GM18861 (cell line): ENCODE measurements at regions not wholly inside any gene's neighbourhood (a gene's known extent, or its start where the extent isn't known, plus 50 kb on each side); places are given as distances from the start of the nearest gene placed in this dataset.
"Not testable (repeated sequence)": the region's sequence is repeated elsewhere in the genome, so short reads cannot be mapped to it uniquely, and the experiment has no call there.

Experiments
- ATAC-seq: cut with Tn5 transposase; IDR thresholded peaks from one replicate; pipeline ENCODE4 v1.9.1; 2021; ENCODE audit not compliant: unreplicated experiment

DNA sequence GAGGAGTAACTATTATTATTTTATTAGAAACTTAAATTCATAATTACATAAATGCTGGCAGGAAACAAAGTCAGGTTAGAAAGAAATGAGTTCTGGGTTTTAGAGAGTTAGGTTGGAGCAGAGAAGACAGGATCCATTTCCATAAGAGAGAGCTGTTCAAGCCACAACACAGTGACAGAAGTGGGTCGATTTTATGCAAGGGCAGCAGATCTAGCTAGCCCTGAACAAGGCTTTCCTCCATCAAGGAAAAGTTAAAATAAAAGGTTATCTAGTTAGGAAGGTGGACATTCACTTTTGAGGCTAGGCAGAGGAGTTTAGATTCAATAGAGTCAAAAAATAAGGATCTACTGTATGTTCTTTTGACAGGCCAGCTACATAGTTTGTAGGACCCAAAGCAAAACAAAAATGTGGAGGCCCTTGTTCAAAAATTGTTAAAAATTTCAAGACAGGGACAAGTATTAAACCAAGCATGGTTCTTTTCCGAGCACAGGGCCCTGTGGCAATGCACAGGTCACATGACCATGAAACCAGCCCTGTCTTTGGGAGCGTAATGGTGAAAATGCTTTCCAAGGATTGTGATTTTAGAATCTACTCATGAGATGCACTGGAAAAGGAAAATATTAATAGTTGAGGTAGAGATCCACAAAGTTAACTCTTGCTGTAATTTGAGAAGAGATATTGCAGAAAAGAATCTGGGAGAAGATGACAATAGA lies 91.2 kb upstream of the CREB1 start:
- ATAC-seq, result no peak

DNA sequence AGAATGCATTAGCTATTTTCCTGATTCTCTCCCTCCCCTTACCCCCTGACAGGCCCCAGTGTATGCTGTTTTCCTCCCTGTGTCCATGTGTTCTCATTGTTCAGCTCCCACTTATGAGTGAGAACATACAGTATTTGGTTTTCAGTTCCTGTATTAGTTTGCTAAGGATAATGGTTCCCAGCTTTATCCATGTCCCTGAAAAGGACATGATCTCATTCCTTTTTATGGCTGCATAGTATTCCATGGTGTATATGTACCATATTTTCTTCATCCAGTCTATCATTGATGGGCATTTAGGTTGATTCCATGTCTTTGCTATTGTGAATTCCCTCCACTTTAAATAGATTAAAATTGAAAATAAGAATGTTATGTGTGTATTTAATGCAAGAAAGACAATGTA lies 89.9 kb upstream of the CREB1 start:
- ATAC-seq, result not testable (repeated sequence)

DNA sequence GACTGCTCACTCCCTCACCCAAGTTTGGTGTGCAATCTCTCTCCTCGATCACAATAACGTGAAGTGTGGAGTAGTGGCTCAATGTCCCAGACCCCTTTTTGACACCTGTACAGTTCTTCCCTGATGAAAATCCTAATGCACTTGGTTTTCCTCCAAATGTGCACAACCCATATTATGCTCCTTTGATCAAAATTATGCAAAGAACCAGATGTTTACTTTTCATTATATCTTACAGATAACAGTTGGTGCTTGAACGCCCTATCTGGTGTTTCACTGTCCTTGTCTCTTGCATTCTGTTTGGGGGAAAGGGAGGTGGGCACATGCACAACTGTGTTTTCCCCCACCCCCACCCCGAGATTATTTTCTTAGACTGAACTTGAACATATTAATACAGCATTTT lies 85.0 kb upstream of the CREB1 start:
- no peak for ATAC-seq

DNA sequence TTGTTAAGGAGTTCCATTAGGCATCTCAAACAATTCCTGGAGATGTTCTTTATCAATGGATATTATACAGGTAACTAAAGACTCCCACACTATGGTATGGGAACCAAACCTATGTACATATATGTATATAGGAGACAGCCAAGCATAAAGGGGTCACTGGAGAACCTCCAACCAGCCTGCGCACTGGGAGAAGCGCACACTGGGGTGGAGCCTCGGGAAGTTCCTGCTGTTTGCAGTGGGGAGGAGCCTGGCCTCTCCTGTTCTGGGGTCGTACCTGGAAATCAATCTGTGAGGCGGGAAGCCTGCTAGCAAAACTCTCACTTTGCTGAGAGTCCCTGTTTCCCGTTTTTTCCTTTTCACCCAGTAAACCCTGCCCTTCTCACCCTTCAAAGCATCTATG lies 83.1 kb upstream of the CREB1 start:
- ATAC-seq, result no peak

DNA sequence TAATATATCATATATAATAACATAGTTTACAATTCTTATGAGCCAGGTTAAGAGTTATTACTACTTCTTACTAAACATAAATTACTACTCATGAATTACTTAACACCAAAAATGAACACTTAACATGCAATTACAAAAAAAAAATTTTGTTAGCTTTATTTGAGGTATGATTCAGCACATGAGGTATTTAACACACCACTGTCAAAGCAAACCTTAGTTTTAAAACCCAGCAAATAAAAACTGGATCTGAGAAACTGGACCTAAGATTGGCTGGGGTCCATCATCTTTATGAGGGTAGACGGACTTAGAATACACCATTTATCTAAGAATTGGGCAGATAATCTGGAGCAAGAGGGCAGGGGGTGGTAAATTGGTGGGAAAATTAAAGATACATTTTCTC lies 81.8 kb upstream of the CREB1 start:
- ATAC-seq, result no peak

DNA sequence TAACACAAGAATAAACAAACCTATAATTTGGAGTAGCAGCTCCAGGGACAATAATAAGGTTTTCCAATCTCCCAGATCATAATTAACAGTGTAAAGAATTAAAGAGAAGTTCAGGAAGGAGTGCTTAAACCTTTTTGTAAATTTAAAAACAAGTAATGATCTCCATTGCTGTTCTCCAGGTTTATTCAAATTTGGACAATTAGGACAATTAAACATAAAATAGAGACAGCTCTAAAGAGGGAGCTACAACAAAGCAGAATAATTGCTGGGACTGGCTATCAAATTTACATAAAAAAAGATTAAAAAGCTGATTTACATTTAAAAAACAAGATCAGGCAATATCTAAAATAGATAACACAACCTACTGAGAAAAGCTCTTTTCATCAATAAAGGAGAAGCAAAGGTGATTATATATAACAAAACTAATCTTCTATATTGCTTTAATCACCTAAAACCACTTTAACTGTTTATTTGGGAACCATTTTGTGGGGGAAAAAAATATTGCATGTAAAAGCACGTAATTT lies 80.1 kb upstream of the CREB1 start:
- no peak for ATAC-seq

DNA sequence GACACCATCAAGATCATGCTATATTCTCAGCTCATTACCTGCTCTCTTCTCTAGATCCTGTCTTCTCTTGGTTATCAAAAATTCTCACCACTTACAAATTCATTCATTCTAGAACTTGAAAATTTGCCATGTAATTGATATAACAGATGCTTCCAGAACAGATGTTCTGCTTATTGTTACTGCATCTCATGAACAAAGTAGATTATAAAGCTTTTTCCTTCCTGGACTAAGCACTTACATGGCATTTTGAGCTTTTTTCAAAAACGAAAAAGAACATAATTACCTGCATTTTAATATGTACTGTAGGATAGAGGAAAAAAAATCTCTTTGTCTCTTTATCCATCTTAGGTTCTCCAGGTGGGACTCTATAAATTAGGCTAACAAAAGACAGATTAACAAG lies 79.6 kb upstream of the CREB1 start:
- no peak for ATAC-seq

DNA sequence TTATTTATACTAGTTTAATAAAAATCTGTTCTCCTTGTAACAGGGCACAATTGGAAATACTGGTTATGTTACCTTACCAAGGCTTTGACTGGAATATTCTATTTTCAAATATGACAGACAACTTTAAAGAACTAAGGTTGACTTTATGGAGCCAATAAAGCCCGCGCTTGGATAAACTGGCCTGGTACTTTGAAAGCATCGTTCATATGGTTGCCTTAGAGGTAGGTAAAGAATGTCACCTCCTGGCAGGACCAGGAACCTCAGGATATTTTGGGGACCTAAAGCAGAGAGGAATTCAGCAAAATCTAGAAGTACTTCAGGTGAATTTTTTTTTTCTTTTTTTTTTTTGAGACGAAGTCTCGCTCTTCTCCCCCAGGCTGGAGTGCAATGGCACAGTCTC lies 71.2 kb upstream of the CREB1 start:
- no peak for ATAC-seq

DNA sequence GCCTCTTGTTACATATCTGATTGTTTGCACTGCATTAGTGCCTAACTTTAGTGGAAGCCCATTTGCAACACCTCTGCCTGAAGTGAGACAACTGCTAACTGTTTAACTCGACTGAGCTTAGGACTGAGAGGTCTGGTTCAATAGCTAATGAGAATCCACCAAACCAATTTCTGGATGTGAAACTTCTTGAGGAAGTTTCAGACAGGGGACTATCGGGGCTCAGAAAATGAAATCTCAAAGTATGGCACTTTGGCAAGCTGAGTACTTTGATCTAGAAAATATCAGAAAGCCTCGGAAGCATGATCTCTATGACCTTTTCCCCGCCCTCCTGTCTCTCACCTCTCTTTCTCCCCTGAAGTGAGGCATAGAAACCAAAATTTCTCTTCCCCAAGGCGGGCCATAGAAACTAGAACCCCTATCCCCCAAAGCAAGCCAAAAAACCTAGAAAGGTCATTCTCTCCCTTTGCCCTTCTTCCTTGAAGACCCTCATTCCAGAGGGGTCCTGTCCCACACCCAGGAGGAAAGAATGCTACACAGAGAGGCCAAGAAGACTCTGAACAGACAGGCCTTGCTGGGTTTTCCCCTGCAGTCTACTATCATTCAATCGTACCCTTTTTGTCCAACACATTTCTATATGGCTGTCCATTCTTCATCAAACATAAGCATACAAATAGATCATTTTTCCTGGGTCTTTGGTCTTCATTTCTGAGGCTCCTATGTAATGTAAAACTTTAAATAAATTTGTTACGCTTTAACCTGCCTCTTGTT lies 69.6 kb upstream of the CREB1 start:
- ATAC-seq, result peak; percentile 62

DNA sequence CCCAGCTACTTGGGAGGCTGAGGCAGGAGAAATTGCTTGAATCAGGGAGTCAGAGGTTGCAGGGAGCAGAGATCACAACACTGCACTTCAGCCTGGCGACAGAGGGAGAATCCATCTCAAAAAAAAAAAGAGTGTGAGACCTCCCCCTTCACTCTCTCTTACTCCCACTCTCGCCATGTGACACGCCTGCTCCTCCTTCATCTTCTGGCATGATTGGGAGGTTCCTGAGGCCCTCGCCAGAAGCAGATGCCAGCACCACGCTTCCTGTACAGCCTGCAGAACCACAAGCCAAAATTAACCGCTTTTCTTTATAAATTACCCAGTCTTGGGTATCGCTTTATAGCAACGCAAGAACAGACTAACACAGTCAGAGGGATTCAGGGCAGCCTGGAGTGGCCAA lies 66.3 kb upstream of the CREB1 start:
- no peak for ATAC-seq

DNA sequence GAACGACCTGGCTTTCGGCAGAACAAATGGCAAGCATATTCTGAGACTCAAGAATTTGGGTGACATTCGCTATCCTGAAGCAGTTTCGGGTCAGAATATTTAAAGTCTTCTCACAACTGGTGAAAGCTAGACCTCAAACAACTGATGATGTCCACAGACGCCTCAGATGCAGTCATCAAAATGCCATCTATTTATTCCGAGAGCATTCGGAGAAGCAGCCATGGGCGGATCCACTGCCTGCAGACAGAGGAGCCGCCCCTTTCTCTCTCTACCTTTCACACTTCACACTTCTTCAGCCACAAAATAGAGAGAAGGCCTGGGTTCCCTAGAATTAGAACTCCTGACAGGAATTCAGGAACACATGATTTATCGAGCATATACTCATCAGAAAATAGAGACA lies 65.8 kb upstream of the CREB1 start:
- ATAC-seq, result no peak

DNA sequence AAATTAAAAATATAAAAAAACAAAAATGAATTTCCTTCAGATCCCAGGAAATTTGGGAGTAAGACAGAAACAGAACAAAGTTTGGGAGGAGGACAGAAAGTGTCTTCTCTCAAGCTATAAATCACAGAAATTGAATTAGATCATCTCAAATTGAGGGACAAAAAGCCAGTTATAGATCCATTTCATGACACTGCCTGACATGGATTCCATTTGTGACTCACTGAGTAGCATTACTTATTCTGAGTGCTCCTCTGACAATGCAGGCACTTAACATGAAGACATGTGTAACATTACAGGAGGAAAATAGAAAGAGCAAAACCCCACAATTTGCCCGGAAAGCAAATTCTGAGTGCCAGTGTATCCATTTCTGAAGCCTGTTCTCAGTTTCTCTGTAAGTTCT lies 63.9 kb upstream of the CREB1 start:
- ATAC-seq, result no peak

DNA sequence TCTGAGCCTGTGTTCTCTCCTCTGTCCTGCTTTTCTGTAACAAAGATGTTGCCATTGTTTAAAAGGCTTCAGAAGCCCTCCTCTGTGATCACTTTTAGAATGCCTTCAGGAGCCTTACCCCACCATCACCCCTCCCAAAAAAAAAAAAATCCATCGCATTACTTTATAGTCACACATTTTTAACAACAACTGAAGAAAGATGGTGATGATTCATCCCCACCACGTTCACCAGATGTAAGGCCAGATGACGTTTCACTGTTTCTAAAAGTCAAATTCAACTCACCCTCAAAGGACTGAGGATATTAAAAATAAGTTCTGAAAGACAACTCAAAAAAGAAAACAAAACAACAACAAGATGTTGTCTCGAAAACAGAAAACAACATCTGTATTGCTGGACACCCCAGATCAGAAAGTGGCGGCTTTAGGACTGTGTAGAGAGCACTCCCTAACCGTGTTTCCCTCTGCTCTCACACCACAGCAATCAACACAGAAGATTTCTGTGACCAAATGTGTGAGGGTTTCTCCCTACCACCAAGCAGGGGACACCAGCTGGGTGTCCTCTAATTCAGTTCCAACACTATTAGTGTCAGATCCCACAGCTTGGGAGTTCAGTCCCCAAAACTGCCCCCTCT lies 61.9 kb upstream of the CREB1 start:
- ATAC-seq, result no peak

DNA sequence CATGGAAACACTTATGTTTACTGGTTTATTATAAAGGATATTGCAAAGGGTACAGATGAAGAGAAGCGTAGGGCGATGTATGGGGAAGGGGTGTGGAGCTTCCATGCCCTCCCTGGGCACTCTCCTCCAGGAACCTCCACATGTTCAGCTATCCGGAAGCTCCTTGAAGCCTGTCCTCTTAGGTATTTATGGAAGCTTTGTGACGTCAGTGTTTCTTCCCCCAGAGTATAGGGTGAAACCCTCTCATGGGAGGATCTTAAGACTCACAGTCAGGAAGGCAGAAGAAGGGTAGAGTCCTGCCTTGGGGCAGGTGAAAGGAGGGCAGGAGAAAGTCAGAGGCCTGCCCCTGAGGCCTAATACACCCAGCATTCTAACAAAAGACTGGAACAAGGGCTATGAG lies 61.3 kb upstream of the CREB1 start:
- no peak for ATAC-seq

DNA sequence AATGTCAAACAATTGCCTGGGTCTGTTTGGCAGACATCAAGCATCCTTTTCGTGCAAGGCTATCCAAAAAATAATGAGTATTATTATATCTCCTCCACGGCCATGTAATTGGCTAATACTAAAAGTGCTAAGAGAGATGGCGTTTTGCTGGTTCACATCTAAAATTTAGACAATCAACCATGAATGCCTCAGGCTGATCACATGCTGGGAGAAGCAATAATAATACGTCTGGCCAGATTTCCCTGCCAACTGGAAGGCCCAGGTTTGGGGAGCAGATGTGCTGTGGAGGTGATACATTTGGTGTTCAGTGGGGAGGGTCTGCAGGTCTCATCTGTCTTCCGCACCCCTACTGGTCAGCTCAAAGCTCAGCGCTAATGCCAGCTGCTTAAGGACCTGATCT lies 60.3 kb upstream of the CREB1 start:
- no peak for ATAC-seq

DNA sequence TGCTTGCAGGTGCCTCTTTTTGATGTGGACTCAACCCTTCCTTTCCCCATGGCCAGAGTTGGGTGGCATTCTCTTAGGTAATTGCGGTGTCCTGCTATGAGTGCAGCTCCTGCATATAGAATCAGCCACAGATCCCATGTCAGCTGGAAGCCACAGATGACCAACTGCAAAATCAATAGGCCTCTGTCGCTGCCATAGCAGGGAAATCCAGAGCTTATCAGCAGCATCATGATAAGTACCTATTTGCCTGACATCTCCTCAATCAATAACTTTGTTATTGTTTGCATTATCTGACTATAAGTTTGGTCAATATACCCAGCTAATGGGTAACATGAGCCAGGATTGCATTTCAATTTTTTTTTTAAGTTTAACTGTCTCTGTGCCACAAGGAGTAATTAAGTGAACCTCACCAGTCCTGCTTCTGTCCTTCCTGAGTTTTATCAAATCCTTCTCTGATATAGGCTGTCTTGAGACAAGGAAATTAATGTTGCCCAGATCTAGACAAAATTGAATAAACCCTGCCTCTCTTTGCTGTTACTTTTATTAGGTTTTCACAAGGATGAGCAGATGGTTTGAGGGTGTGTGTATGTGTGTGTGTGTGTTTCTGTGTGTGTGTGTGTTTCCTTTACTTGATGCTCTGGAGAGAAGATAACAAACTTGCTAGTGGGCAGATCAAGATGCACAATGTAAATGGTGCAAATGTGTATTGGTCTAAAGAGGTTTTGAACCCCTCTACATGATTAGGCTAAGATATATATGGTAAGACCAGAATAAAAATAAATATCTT lies 59.6 kb upstream of the CREB1 start:
- ATAC-seq, result no peak

DNA sequence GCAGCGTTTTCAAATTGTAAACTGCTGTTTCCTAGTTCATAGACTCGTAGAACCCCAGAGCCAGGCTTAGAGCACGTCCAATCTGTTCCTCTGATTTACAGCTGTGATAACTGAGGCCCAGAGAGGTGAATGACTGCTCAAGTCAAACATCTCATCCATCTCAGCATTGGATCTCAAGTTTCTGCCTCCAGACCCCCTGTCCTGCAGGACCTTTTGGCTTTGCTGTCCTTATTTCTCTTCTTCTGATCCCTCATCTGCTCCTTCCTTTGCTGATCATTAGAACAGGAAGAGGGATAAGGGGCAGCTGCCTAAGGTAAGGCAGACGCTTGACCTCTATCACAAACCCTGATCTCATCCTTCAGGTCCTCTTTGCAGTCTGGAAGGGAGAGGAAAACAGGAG lies 58.5 kb upstream of the CREB1 start:
- ATAC-seq, result no peak

DNA sequence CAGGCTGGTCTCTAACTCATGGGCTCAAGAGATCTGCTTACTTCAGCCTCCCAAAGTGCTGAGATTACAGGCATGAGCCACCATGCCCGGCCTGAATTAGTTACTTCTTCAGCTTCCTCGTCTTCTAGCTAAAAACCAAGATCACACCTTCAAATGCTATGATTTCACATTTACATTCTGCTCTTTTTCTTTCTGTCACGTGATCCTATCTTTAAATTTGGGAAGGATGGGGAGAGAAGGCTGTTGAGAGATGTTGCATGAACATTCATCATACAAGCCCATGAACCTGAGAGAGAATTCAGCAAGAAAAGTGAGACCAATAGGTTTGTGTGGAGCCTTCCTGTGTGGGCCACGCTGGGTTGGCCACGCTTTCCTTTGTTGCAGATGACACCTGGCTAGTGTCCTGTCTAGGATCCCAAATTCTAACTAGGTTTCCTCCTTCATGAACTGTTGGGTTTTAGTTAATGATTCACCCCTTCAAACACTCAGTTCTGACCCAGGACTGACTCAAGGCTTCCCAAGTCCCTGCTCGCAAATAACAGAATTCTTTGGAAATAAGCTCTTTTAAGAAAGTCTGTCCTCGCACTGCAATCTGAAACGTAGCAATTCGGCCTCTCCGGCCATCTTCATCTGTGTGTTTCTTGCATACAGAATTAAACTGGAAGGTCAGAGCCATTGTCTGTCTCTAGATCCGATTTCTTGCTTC lies 57.3 kb upstream of the CREB1 start:
- ATAC-seq, result no peak

DNA sequence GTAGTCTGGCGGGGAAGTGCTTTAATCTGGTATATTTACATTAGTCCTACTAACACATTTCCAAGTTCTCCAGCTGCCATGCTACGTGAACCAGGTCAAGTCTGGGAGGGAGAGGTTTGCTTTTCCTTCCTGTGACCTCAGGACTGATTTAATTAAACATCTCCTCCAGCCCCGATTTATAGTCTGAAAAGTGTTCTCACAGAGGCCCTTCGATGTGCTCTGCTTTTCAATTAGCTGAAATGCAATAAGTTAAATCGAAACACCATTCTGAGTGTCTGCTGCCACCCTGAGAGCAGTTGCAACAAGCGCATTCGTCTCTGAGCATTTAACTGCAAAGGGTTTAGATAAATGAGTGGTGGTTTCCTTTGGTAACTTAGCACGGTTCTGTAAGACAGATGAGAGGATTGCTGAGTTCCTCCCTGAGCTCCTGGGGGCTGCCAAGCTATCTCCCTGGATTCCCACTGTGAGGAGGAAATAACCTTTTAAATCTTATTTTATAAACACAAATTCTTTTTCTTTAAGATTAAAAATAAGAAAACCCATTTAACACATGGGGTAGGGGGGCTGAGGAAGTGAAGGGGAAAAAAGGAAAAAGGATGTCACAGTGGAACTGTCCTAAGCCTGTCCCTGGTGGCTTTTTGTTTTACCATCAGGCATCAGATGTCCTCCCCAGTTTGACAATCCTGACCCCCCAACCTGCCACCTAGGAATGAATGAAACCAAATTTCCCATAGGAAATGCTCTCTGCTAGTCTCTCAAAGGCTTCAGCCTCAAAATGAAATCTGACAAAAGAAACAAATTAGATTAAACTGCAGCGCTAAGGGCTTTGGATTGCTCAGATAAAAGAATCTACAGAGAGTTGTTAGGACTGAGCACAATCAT lies 56.5 kb upstream of the CREB1 start:
- peak; percentile 69 for ATAC-seq

DNA sequence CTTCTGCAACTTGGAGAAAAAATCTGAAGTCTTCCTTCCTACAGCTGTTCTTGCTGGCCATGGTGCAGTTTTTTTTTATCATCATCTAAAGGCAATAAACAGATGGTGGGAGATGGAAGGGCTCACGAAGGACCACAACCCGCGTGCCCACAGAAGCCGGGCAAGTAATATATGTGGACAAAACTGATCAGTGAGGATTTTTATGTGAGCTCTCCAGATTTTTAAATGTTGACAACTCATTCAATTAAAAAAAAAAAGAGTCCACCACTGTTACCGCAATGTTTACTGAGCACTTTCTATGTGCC lies 55.9 kb upstream of the CREB1 start:
- no peak for ATAC-seq
